Testis (tissue), 2 donors: ENCODE measurements at regions not wholly inside any gene's neighbourhood (a gene's known extent, or its start where the extent isn't known, plus 50 kb on each side); places are given as distances from the start of the nearest gene placed in this dataset.

Experiments used
- CTCF ChIP-seq, 3 experiments: fragments of 450-650 bp in 2 of 3; fragments of 200-600 bp in 1 of 3; sonication (generic) in 1 of 3; IDR thresholded peaks; one replicate each; pipeline ENCODE4 v1.5.1; 2016 to 2019; ENCODE audit warnings: antibody characterized with exemption in 3 of 3, mild to moderate bottlenecking in 2 of 3, moderate library complexity in 1 of 3
- POLR2A ChIP-seq: fragments of 450-650 bp; IDR thresholded peaks from one replicate; pipeline ENCODE4 v1.6.1; 2017; ENCODE audit warnings: antibody characterized with exemption, mild to moderate bottlenecking, moderate library complexity

GRCh38 chr12:127074161-127074560, 1192.8 kb upstream of the TMEM132C start:
- TF ChIP-seq CTCF (IDR thresholded peaks at IDR 0.05) (no peak), POLR2A (no peak)
